ENCODE measurements at regions not wholly inside any gene's neighbourhood (a gene's known extent, or its start where the extent isn't known, plus 50 kb on each side); places are given as distances from the start of the nearest gene placed in this dataset.

GRCh38 chr4:179225594-179225993 lies 1783.4 kb upstream of the AGA start:
- no peak for TF ChIP-seq POLR2A (IDR thresholded peaks at IDR 0.05; ENCODE audit: low read depth, low read length)
- no peak for TF ChIP-seq POLR2AphosphoS5 (IDR thresholded peaks at IDR 0.05; ENCODE audit: low read depth, low read length)
- no peak for TF ChIP-seq TAF1 (IDR thresholded peaks at IDR 0.05; ENCODE audit: borderline replicate concordance, low read depth, low read length)
